DMS 273 (cell line): ENCODE measurements at regions not wholly inside any gene's neighbourhood (a gene's known extent, or its start where the extent isn't known, plus 50 kb on each side); places are given as distances from the start of the nearest gene placed in this dataset.

ENCODE experiments used
- DNase-seq: peaks from one replicate; lab custom pipeline; 2025; ENCODE audit not compliant: unreplicated experiment; lab: John Stamatoyannopoulos, UW

GRCh38 chr9:23412458-23412857, 413.6 kb downstream of the ELAVL2 start:
- DNase-seq = peak; percentile 54

- no peak for DNase-seq
Observed at GRCh38 chr9:23413541-23413940, 412.5 kb downstream of the ELAVL2 start.

GRCh38 chr9:23423999-23424398, 402.0 kb downstream of the ELAVL2 start:
- DNase-seq = no peak

GRCh38 chr9:23426144-23426543, 399.9 kb downstream of the ELAVL2 start:
- no peak for DNase-seq

- peak; percentile 33 for DNase-seq
Observed at GRCh38 chr9:23431459-23431858, 394.6 kb downstream of the ELAVL2 start.

GRCh38 chr9:23434654-23435053, 391.4 kb downstream of the ELAVL2 start:
- no peak for DNase-seq

- no peak for DNase-seq
Observed at GRCh38 chr9:23438299-23438907, 387.6 kb downstream of the ELAVL2 start.

- DNase-seq = no peak
Observed at GRCh38 chr9:23441275-23441674, 384.8 kb downstream of the ELAVL2 start.

GRCh38 chr9:23444658-23445057, 381.4 kb downstream of the ELAVL2 start:
- no peak for DNase-seq

GRCh38 chr9:23447166-23447565, 378.9 kb downstream of the ELAVL2 start:
- DNase-seq = peak; percentile 24

- DNase-seq = no peak
Observed at GRCh38 chr9:23447944-23448343, 378.1 kb downstream of the ELAVL2 start.

GRCh38 chr9:23451802-23452418, 374.1 kb downstream of the ELAVL2 start:
- DNase-seq = no peak

- no peak for DNase-seq
Observed at GRCh38 chr9:23464275-23464674, 361.8 kb downstream of the ELAVL2 start.

- DNase-seq = no peak
Observed at GRCh38 chr9:23467276-23467675, 358.8 kb downstream of the ELAVL2 start.

GRCh38 chr9:23477908-23478307, 348.1 kb downstream of the ELAVL2 start:
- no peak for DNase-seq

GRCh38 chr9:23483566-23483965, 342.5 kb downstream of the ELAVL2 start:
- no peak for DNase-seq

GRCh38 chr9:23492126-23493002, 333.7 kb downstream of the ELAVL2 start:
- DNase-seq = peak; percentile 77

- DNase-seq = no peak
Observed at GRCh38 chr9:23493219-23493618, 332.8 kb downstream of the ELAVL2 start.

GRCh38 chr9:23496489-23497136, 329.4 kb downstream of the ELAVL2 start:
- no peak for DNase-seq

GRCh38 chr9:23497137-23497504, 328.9 kb downstream of the ELAVL2 start:
- no peak for DNase-seq

- DNase-seq = no peak
Observed at GRCh38 chr9:23502004-23502403, 324.0 kb downstream of the ELAVL2 start.

- no peak for DNase-seq
Observed at GRCh38 chr9:23522952-23523351, 303.1 kb downstream of the ELAVL2 start.
